GM13976 (cell line): ENCODE measurements at regions not wholly inside any gene's neighbourhood (a gene's known extent, or its start where the extent isn't known, plus 50 kb on each side); places are given as distances from the start of the nearest gene placed in this dataset.

Source experiments
- DNase-seq: peaks from one replicate; pipeline ENCODE4 v3.0.0; 2012; ENCODE audit warnings: low spot score
- in situ Hi-C: fragments of 300-500 bp; cut with MboI; formaldehyde crosslinking; loops from one replicate; pipeline ENCODE4 v1.12.0; 2022; ENCODE audit warnings: low sequenced_read_pairs, mixed read lengths, inconsistent platforms; ENCODE audit not compliant: unreplicated experiment
- TF ChIP-seq, protein P1 (sequence below): IDR thresholded peaks from 2 replicates; pipeline ENCODE4 v1.5.1; 2012; ENCODE audit warnings: borderline replicate concordance, mild to moderate bottlenecking; ENCODE audit not compliant: insufficient read depth; ENCODE audit errors: extremely low read depth, missing control alignments, control extremely low read depth

DNA sequence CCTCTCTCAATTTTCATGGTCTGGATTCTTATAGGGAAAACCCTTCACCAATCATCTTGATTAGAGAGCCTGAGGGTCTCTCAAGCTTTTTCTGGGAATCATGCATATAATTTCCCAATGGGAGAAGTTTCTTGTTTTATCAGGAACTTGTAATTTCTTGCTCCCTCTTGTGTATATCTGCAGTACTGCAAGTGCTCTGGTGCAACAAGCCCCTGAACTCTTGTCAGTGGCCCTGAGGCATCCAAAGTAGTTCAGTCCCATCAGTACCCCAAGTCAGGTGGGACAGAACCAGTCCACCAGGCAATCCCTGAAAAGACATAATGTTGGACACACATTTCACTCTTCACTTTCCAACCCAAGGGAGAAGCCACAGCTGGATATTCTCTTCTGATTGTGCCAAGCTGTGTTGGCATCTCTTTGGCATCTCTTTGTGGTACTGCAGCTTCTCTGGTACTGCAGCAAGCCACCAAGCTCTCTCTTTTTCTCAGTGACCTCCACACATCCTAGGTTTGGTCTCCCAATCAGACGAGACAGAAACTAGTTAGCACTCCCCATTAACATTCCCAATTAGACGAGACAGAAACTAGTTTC lies 214.5 kb downstream of the ZIC4 start:
- in situ Hi-C loops: no loop called here
- no peak for DNase-seq
- TF ChIP-seq, protein P1, sequence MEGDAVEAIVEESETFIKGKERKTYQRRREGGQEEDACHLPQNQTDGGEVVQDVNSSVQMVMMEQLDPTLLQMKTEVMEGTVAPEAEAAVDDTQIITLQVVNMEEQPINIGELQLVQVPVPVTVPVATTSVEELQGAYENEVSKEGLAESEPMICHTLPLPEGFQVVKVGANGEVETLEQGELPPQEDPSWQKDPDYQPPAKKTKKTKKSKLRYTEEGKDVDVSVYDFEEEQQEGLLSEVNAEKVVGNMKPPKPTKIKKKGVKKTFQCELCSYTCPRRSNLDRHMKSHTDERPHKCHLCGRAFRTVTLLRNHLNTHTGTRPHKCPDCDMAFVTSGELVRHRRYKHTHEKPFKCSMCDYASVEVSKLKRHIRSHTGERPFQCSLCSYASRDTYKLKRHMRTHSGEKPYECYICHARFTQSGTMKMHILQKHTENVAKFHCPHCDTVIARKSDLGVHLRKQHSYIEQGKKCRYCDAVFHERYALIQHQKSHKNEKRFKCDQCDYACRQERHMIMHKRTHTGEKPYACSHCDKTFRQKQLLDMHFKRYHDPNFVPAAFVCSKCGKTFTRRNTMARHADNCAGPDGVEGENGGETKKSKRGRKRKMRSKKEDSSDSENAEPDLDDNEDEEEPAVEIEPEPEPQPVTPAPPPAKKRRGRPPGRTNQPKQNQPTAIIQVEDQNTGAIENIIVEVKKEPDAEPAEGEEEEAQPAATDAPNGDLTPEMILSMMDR: peak; percentile 52

DNA sequence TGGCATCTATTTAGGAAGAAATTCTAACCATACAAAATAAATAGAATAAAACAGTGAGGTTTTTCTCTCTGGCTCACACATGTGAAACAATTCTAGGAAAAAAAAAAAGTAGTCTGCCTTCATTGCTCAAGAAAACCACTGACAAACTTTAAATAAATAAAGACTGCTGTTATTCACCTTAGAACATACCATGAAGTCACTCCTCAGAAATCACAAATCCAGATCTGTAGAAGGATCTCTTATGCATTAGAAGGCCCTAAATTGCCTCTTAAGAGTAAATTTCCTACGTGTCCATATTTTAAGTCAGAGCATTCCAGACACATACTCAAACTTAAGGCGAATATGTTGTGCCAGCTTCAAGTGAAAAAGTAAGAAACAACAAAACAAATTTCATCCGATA lies 217.3 kb downstream of the ZIC4 start:
- TF ChIP-seq, protein P1: no peak

DNA sequence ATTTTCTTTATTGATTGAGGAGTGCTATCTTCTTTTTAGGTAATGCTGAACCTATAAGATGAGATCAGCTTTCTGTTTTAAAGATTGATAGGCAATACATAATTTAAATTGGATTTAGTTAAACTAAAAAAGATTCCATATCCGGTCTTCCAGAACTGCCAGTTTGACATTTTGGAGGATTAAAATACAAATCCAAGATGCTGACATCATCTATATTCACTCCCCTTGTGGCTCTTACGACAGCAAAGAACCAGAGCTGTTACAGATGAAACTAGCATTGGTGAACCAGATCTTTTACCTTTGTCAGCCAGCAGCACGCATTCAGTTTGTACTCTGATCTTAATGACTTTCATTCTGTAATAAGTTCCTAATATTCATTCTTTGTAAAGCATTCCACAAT lies 218.7 kb downstream of the ZIC4 start:
- DNase-seq: no peak
- TF ChIP-seq, protein P1: no peak
- in situ Hi-C loops: no loop called here

More for the DNA sequence above, 217.3 kb downstream of the ZIC4 start:
- no peak for DNase-seq
- in situ Hi-C loops: no loop called here

DNA sequence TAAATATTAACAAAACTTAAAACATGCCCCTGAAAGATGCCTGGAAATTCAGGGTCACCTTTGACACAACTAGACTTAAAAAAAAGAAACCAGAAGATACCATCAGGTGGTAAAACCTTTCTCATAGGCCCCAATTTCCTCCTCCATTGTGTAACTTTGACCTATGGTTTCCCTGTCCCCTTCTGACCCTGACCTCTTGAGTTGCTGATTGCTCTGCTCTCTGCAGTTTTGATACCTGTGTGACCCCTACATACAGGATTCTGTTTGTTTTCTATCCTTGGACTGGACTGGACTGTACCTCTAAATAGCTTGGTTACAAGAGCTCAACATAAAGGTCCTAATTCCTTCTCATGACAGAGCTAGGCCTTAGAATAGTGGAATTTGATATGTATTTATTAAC lies 220.6 kb downstream of the ZIC4 start:
- no peak for DNase-seq
- TF ChIP-seq, protein P1: no peak
- in situ Hi-C loops: no loop called here

DNA sequence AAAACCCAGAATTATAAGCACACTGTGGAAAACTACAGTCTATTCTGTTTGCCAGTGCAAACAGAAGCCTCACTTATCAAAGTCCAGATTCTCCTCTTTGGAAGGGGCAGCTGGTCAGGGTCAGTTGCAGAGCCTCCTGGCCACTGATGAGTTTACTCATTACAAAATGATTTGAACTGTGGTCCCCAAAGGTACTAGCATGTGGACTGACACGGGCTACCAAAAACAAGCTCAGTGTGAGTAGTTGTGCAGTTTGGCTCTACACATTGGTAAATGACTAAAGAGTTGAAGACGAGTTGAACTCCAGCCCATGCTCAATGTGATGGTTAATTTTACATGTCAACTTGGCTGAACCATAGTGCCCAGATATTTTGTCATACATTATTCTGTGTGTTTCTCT lies 221.5 kb downstream of the ZIC4 start:
- in situ Hi-C loops: no loop called here
- TF ChIP-seq, protein P1: no peak
- no peak for DNase-seq

DNA sequence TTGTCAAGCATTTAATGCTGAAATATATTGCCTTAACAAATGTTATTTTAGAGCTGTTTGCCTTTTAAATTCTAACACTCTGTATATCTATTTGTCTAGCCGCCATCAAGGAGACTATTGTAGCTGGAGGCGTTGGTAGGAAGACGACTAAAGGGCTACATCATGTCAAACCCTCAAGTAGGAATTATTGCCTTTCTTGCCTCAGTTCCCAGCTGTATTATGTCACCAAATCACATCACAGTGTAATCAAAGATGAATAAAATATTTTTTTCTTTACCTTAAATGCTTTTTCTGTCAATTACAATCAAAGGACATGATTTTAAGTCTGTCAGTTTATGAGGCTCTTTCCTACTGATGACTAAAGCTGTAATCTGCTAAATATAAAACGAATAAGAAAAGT lies 233.1 kb downstream of the ZIC4 start:
- in situ Hi-C loops: no loop called here
- TF ChIP-seq, protein P1: no peak
- DNase-seq: no peak

DNA sequence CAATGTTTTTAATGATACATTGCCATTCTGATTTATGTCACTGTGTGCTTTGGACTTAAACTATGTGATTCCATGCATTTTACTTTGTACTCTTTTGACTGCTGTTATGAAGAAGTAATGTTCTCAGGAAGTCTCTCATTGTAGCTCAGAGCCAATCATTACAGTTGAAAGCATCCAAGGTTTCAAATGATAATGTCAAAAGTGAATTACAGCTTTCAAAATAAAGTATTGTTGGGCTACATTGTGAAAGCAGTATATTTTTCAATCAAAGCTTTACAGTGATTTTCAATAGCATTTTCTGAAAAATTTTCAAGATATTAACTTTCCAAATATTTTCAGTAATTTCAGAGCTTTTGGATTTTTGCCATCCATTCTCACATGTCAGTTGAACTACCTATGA lies 243.6 kb downstream of the ZIC4 start:
- in situ Hi-C loops: no loop called here
- DNase-seq: no peak
- TF ChIP-seq, protein P1: no peak
